Ishikawa (cell line): ENCODE measurements at regions not wholly inside any gene's neighbourhood (a gene's known extent, or its start where the extent isn't known, plus 50 kb on each side); places are given as distances from the start of the nearest gene placed in this dataset.

ENCODE experiments used
- EGR1 ChIP-seq: IDR thresholded peaks from 2 replicates; pipeline ENCODE4 v1.6.1; 2012
- EP300 ChIP-seq: IDR thresholded peaks from 2 replicates; pipeline ENCODE4 v1.6.1; 2012; ENCODE audit warnings: borderline replicate concordance
- RAD21 ChIP-seq: IDR thresholded peaks from 2 replicates; pipeline ENCODE4 v1.6.1; 2012; ENCODE audit warnings: low read depth
- REST ChIP-seq: IDR thresholded peaks from 2 replicates; pipeline ENCODE4 v1.6.1; 2012; ENCODE audit warnings: low read depth, mild to moderate bottlenecking
- TAF1 ChIP-seq: IDR thresholded peaks from 2 replicates; pipeline ENCODE4 v1.6.1; 2012; ENCODE audit warnings: low read depth, mild to moderate bottlenecking
- ZBTB7A ChIP-seq: IDR thresholded peaks from 2 replicates; pipeline ENCODE4 v1.6.1; 2012; ENCODE audit warnings: low read depth

GRCh38 chr9:78928625-78929405 is 631.9 kb downstream of the PSAT1 start:
- TF ChIP-seq REST (no peak), ZBTB7A (no peak), EP300 (no peak), TAF1 (no peak), EGR1 (no peak), RAD21 (no peak)
